C4-2B (cell line): ENCODE measurements at regions not wholly inside any gene's neighbourhood (a gene's known extent, or its start where the extent isn't known, plus 50 kb on each side); places are given as distances from the start of the nearest gene placed in this dataset.

Experiments used
- ZFX ChIP-seq: fragments of 450-650 bp; IDR thresholded peaks from 2 replicates; pipeline ENCODE4 v1.6.1; 2017
- TF ChIP-seq, protein P1 (sequence below): fragments of 450-650 bp; conservative IDR thresholded peaks from 2 replicates; pipeline ENCODE4 v1.5.1; 2017; ENCODE audit warnings: mild to moderate bottlenecking

DNA sequence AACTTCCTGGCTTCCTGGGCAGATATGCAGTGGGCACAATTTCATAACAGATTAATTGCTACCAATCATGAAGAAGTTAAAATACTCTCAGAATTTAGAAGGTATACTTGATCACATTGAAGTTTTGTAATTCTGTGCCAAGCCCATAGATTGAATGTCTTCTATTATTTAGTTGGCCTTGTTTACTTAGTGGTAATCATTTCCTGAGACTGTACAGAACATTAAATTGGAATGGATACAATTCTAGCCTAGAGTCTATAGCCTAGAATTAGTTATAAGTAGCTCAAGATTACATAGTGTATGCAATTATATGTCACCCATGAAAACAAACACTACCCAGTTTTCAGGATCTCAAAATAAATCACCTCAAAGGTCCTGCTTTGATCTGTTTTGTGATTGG lies 615.8 kb downstream of the XIRP2 start:
- TF ChIP-seq, protein P1, sequence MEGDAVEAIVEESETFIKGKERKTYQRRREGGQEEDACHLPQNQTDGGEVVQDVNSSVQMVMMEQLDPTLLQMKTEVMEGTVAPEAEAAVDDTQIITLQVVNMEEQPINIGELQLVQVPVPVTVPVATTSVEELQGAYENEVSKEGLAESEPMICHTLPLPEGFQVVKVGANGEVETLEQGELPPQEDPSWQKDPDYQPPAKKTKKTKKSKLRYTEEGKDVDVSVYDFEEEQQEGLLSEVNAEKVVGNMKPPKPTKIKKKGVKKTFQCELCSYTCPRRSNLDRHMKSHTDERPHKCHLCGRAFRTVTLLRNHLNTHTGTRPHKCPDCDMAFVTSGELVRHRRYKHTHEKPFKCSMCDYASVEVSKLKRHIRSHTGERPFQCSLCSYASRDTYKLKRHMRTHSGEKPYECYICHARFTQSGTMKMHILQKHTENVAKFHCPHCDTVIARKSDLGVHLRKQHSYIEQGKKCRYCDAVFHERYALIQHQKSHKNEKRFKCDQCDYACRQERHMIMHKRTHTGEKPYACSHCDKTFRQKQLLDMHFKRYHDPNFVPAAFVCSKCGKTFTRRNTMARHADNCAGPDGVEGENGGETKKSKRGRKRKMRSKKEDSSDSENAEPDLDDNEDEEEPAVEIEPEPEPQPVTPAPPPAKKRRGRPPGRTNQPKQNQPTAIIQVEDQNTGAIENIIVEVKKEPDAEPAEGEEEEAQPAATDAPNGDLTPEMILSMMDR, result no peak
- no peak for TF ChIP-seq ZFX
